Adrenal gland (tissue), 9 donors: ENCODE measurements at regions not wholly inside any gene's neighbourhood (a gene's known extent, or its start where the extent isn't known, plus 50 kb on each side); places are given as distances from the start of the nearest gene placed in this dataset.
"Not testable (repeated sequence)": the region's sequence is repeated elsewhere in the genome, so short reads cannot be mapped to it uniquely, and the experiment has no call there.

Source experiments
- DNase-seq, 7 donors: peaks; one replicate each; pipeline ENCODE4 v3.0.0-alpha.2; 2019 to 2020
- H3K27ac ChIP-seq, 5 donors: fragments of 200-600 bp; sonication (generic) in 4 of 5; 1 replicate in 3 of 5; 2 replicates in 2 of 5; pipeline versions ENCODE4 v1.5.1 to v1.8.0; 2016 to 2020; ENCODE audit warnings: mild to moderate bottlenecking in 1 of 5
- H3K27me3 ChIP-seq: fragments of 200-600 bp; 2 replicates; pipeline ENCODE4 v1.8.0; 2021
- H3K36me3 ChIP-seq, 2 donors: fragments of 200-600 bp; replicated peaks in 1 of 2; 1 replicate in 1 of 2; 2 replicates in 1 of 2; pipeline versions ENCODE4 v1.5.1 to v1.8.0; 2018 to 2022
- H3K4me1 ChIP-seq, 2 donors: fragments of 200-600 bp; replicated peaks in 1 of 2; 1 replicate in 1 of 2; 2 replicates in 1 of 2; pipeline versions ENCODE4 v1.5.1 to v1.8.0; 2018 to 2021
- H3K4me3 ChIP-seq, 4 donors: fragments of 200-600 bp; sonication (generic) in 3 of 4; one replicate each; pipeline ENCODE4 v1.5.1; 2016 to 2018
- H3K9me3 ChIP-seq, 3 donors: fragments of 200-600 bp; sonication (generic) in 1 of 3; replicated peaks in 1 of 3; 1 replicate in 2 of 3; 2 replicates in 1 of 3; pipeline versions ENCODE4 v1.5.1 to v1.8.0; 2016 to 2021
- POLR2A ChIP-seq, 2 donors: fragments of 450-650 bp; IDR thresholded peaks; one replicate each; pipeline ENCODE4 v1.6.1; 2017; ENCODE audit warnings: antibody characterized with exemption in 2 of 2, mild to moderate bottlenecking in 2 of 2, moderate library complexity in 1 of 2
- WGBS, 4 donors: extraction: QIAGEN DNeasy Blood & Tissue Kit in 2 of 4; methylation state at CpG; one replicate each; pipeline versions ENCODE4 v1.1.5 to v1.1.7; 2013 to 2017; 5-methylcytosine and 5-hydroxymethylcytosine counted together
- intact Hi-C, 2 donors: fragments of 100-400 bp; cut with DNase I; formaldehyde crosslinking; loops; one replicate each; pipeline versions ENCODE4 v1.14.1 to v1.15.0; 2022 to 2023
- TF ChIP-seq, protein P1 (sequence below), 6 experiments: fragments of 450-650 bp in 4 of 6; fragments of 200-600 bp in 2 of 6; sonication (generic) in 1 of 6; IDR thresholded peaks; 1 replicate in 5 of 6; 2 replicates in 1 of 6; pipeline versions ENCODE4 v1.5.1 to v1.8.0; 2016 to 2021; ENCODE audit warnings: antibody characterized with exemption in 6 of 6, mild to moderate bottlenecking in 2 of 6, moderate library complexity in 1 of 6
- donor health status: healthy with polysubstance abuse.
- donor health status: Bipolar disorder and iron deficiency.
- donor health status: DM: yes; HTN: yes; CAD: no.
- donor health status: DM: no; HTN: no; CAD: no.
- donor health status: DM: no; HTN: no; CAD: no.

DNA sequence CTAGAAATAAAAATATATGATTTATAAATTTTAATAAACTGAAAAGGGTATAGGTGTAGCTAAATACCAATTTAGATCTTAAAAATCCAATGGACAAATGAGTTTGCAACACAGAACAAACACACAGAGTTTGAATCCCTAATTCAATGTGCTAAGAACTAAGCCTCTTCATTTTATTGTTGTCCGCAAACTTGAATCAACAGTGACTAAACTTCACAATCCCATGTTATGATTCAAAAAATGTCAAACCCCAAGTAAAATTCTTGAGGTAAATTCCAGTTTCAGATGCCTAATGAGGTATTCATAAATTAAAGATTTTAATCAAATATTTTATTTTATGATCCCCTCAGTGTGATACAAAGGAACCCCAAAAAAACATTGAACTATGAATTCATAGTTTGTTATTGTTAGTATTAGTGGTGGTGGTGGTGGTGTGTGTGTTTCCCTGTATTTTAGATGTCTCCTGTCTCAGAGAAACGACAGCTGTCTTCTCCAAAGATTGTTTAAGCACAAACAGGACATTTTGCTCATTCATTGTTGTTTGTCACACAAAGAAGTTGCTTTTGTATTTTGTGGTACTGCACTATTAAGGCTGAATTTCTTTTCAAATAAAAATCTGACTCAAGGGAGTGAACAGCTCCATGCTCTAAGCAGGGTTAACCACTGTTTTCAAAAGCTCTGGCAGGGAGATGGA is 259.8 kb downstream of the OSR1 start:
- TF ChIP-seq POLR2A (IDR thresholded peaks at IDR 0.05): no peak
- TF ChIP-seq, protein P1, sequence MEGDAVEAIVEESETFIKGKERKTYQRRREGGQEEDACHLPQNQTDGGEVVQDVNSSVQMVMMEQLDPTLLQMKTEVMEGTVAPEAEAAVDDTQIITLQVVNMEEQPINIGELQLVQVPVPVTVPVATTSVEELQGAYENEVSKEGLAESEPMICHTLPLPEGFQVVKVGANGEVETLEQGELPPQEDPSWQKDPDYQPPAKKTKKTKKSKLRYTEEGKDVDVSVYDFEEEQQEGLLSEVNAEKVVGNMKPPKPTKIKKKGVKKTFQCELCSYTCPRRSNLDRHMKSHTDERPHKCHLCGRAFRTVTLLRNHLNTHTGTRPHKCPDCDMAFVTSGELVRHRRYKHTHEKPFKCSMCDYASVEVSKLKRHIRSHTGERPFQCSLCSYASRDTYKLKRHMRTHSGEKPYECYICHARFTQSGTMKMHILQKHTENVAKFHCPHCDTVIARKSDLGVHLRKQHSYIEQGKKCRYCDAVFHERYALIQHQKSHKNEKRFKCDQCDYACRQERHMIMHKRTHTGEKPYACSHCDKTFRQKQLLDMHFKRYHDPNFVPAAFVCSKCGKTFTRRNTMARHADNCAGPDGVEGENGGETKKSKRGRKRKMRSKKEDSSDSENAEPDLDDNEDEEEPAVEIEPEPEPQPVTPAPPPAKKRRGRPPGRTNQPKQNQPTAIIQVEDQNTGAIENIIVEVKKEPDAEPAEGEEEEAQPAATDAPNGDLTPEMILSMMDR (IDR thresholded peaks at IDR 0.05): no peak
- WGBS, 4 donors: 76 to 92% (median 89%) methylated on average over 2 of the region's 2 CpGs
- Histone ChIP-seq H3K4me3 (no peak overlapping the region), H3K27me3 (no peaks in the 10 kb centered on the region), H3K27ac (no peak overlapping the region), H3K36me3 (no peaks in the 10 kb centered on the region), H3K4me1 (no peaks in the 10 kb centered on the region), H3K9me3 (no peaks in the 10 kb centered on the region)
- intact Hi-C loops: no loop called here
- no peak for DNase-seq

DNA sequence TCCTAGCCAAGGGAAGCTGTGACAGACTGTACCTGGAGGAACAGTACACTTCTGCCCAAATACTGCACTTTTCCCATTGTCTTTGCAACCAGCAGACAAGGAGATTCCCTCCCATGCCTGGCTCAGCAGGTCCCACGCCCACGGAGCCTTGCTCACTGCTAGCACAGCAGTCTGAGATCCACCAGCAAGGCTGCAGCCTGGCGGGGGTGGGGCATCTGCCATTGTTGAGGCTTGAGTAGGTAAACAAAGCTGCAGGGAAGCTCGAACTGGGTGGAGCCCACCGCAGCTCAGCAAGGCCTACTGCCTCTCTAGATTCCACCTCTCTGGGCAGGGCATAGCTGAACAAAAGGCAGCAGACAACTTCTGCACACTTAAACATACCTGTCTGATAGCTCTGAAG is 268.9 kb downstream of the OSR1 start:
- H3K27ac ChIP-seq, H3K4me3 ChIP-seq, H3K27me3 ChIP-seq, H3K4me1 ChIP-seq, H3K9me3 ChIP-seq, H3K36me3 ChIP-seq, intact Hi-C loops, DNase-seq: not testable (repeated sequence)
- WGBS, 4 donors: 61 to 70% (median 61%) methylated on average over 5 of the region's 5 CpGs; no CpG with 5 or more reads in 1 of the 4 donors

DNA sequence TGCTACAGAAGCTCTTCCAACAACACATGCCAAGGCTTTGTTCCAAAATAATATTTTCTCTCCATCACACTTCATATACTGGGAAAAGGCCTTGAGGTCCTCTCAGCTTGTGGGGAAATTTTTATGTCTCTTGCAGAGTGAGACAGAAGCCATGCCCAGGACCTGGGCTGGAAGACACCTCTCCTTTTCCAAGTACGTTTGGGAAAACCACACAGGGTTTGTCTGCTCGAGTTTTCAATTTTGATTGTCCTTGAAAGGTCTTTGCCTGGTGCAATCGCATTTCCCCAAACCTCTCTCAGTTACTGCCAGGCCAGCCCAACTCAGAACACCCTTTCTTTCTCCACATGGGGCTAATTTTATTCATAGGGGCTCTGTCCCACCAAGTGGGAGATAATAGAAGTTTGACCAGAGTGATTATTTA is 272.2 kb downstream of the OSR1 start:
- H3K27me3 ChIP-seq: no peaks in the 10 kb centered on the region
- peak in 1 of 7 donors; percentile 6 for DNase-seq
- no peaks in the 10 kb centered on the region for H3K9me3 ChIP-seq
- no peaks in the 10 kb centered on the region for H3K36me3 ChIP-seq
- H3K27ac ChIP-seq: no peak overlapping the region
- H3K4me3 ChIP-seq: no peak overlapping the region
- no peaks in the 10 kb centered on the region for H3K4me1 ChIP-seq
- WGBS, 4 donors: 16 to 42% (median 32%) methylated on average over 3 of the region's 3 CpGs
- TF ChIP-seq, protein P1 (IDR thresholded peaks at IDR 0.05): no peak
- TF ChIP-seq POLR2A (IDR thresholded peaks at IDR 0.05): no peak
- intact Hi-C loops: no loop called here

DNA sequence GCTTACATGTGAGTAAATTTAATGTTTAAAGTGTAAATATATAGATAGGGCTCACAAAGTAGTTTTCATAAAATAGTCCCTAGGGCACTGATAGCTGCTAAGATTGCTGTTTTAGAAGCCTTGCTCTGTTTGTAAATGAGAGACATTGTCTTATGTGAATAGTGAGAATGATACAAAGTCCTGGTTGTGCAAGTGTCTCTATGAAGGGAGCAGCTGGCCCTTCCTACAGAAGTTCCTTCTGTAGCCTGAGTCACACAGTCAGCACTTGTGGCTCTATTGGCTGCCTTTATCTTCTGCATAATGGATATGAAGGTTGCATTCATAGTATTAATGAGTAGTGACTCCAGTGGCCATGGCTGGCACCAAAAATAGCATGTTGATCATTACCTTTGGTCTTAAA is 279.7 kb downstream of the OSR1 start:
- intact Hi-C loops: no loop called here
- Histone ChIP-seq H3K27me3 (no peaks in the 10 kb centered on the region), H3K4me3 (no peak overlapping the region), H3K4me1 (no peaks in the 10 kb centered on the region), H3K27ac (no peak overlapping the region), H3K9me3 (no peaks in the 10 kb centered on the region), H3K36me3 (no peaks in the 10 kb centered on the region)
- TF ChIP-seq, protein P1 (IDR thresholded peaks at IDR 0.05): no peak
- no peak for TF ChIP-seq POLR2A (IDR thresholded peaks at IDR 0.05)
- no peak for DNase-seq

DNA sequence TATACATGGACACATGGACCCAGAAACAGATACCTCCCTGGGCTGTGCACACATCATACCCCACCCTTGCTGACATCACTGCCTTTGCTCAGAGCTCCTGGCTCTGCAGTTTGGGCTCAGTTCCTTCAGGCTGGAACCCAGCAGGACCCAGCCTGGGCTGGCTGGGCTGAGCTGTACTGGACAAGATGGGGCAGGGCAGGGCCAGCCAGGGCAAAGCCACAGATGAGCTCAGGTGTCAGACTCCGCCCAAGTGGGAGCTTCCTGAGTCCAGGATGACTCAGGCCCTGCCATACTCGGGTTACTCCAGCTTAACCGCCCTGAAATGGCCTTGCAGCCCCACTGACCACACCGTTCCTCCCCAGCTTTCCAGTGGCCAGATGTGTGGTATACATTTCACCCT is 284.9 kb downstream of the OSR1 start:
- H3K27me3 ChIP-seq: no peaks in the 10 kb centered on the region
- no peak for TF ChIP-seq POLR2A (IDR thresholded peaks at IDR 0.05)
- TF ChIP-seq, protein P1 (IDR thresholded peaks at IDR 0.05): no peak
- no peaks in the 10 kb centered on the region for H3K9me3 ChIP-seq
- no peak overlapping the region for H3K4me3 ChIP-seq
- H3K36me3 ChIP-seq: no peaks in the 10 kb centered on the region
- H3K4me1 ChIP-seq: no peaks in the 10 kb centered on the region
- intact Hi-C loops: no loop called here
- 60 to 75% (median 69%) methylated on average over 2 to 4 of the region's 4 CpGs; no CpG with 5 or more reads in 1 of the 4 donors for WGBS, 4 donors
- no peak overlapping the region for H3K27ac ChIP-seq
- DNase-seq: peak in 2 of 7 donors; percentile 15
